ENCODE measurements at regions not wholly inside any gene's neighbourhood (a gene's known extent, or its start where the extent isn't known, plus 50 kb on each side); places are given as distances from the start of the nearest gene placed in this dataset.

GRCh38 chr4:132859929-132860328 lies 289.2 kb upstream of the PCDH10 start:
- no peak for TF ChIP-seq CTCF (IDR thresholded peaks at IDR 0.05)
- TF ChIP-seq POLR2A (IDR thresholded peaks at IDR 0.05), result no peak

Measured in esophagus squamous epithelium (tissue), 4 donors.